GM18502 (cell line): ENCODE measurements at regions not wholly inside any gene's neighbourhood (a gene's known extent, or its start where the extent isn't known, plus 50 kb on each side); places are given as distances from the start of the nearest gene placed in this dataset.

Source experiments
- ATAC-seq: cut with Tn5 transposase; IDR thresholded peaks from one replicate; pipeline ENCODE4 v1.9.1; 2021; ENCODE audit warnings: mild to moderate bottlenecking; ENCODE audit not compliant: unreplicated experiment, poor library complexity

- no peak for ATAC-seq
Observed at GRCh38 chr1:68938051-68938666, 441.3 kb upstream of the DEPDC1 start.

GRCh38 chr1:68950036-68950435, 453.2 kb upstream of the DEPDC1 start:
- no peak for ATAC-seq

DNA sequence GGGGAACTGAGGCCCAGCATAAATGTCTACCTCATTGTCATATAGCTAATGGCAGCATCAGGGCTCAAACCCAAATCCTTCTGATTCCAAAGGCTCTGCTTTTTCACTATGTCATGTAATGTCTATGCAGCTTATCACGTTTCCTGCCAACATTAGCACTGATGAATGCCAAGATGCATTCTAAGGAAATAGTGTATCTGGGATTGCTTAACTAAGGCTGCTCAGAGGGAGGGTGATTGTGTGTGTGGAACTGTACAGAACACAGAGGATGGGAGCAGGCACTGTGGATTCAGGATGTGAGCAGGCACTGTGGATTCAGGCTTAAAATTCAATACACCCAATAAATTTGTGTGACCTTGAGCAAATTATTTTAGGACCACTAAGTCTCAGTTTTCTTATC, 456.4 kb upstream of the DEPDC1 start:
- no peak for ATAC-seq

GRCh38 chr1:68954841-68955240, 458.0 kb upstream of the DEPDC1 start:
- ATAC-seq, result no peak

DNA sequence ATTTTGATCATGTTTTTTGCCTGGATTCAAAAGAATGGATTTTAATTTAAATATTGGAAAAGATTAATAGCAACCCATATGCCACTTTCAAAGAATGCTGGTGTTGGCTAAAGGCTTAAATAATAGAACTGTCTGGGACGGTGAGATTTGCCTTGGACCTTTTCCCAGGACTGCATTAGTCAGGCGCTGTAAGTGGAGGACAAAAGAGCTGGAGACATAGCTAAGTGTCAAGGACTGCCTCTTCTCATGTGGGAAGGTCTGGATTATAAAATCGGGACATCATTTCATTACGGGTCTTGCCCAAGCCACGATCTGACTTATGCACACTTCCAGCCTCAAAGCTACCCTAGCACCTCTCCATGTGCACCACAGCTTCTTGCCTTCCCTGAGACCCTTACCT, 458.5 kb upstream of the DEPDC1 start:
- no peak for ATAC-seq

DNA sequence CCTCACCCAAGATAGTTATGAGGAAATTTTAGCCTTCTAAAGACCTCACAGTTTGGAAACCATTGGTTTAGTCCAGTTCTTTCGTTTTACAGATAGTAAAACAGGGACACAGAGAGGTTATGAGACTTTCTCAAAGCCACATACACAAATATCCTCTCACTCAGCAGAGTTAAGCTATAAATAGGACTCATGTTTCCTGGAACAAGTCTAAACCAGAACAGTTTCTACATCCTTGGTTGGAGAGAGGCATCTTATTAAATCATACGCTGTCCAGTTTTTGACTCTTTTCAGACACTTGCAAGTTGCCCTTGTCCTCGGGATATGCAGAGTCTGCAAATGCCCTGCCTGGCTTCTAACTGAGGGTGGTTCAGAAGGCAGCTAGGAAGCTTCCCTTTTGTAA, 462.1 kb upstream of the DEPDC1 start:
- ATAC-seq, result no peak

DNA sequence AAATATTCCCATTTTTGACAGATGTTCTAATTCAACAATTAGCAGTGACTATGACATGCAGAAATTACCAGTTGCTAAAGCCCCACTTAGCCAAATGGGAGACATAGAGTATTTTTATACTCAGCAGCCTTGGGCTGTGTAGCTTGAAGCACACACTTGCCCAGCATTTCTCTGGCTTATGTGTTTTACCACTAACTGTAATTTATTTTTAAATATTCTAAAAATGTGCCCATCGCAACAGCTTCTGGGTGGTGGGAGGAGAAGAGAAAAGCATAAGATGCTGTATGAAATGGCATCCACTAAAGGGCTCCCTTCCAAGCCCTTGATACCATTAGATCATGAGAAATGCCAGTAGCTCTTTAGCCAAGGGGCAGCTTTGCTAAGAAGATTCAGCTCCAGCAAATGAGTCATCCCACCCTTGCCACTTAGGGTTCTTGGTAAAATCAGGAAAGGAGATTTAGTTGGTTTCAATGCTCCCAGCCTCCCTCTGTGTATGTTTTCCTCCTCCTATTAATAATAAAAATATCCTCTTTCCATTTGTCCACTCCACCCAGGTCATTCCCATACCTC, 462.7 kb upstream of the DEPDC1 start:
- no peak for ATAC-seq

- ATAC-seq, result no peak
Observed at GRCh38 chr1:68961143-68961542, 464.3 kb upstream of the DEPDC1 start.

- no peak for ATAC-seq
Observed at GRCh38 chr1:68963353-68963752, 466.5 kb upstream of the DEPDC1 start.

- no peak for ATAC-seq
Observed at GRCh38 chr1:68969441-68969840, 472.6 kb upstream of the DEPDC1 start.

GRCh38 chr1:68970571-68970970, 473.7 kb upstream of the DEPDC1 start:
- no peak for ATAC-seq

DNA sequence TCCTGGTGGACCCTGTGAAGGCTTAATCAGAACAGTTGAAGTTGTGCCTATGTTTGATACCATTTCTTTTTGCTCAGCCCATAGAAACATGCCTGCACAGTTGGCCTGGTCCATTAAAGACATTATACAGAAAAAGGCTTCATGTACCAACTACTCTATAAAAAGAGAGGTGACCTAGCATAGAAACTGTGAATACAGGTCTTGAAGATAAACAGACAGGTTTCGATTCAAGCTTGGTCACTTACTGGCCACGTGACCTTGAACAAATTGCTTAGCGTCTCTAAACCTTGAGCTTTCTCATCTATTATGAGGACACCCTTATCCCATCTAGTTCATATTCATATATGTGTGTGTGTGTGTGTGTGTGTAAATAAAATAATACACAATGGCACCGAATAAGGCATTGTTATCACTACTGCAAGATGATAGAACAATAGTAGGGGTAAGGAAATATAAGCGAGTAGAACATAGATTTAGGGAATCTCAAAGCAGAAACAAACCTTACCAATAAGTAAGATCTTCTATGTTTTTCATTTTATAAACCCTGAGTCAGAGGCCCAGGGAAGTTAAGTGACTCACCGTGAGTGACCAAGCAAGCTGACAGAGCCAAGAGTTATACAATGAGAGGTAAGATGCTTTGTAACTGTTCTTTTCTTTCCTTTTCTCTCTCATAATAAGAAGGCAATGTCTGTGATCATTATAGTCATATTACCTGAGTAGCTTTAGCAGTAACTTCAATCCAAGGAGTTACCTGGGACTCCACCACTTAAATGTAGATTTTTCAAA, 476.8 kb upstream of the DEPDC1 start:
- no peak for ATAC-seq

DNA sequence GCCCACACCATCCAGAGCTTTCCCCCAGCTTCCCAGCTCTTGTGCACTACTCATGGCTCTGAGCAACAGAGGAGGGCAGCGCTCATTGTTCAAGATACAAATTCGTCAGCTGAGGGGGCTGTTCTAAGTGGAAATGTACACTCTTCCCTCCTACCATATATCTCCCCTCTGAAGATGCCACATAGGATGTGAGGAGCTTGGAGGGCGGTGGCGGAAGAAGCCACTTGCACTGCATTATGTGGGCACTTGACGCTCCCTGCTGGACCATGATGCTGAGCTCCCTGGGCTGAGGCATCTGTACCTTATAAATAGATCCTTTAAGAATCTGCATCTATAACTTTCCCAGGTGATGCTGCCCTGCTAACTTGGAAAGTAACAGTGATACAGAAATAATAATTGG, 477.6 kb upstream of the DEPDC1 start:
- ATAC-seq, result no peak

- ATAC-seq, result no peak
Observed at GRCh38 chr1:68975212-68975933, 478.5 kb upstream of the DEPDC1 start.

GRCh38 chr1:68976916-68977610, 480.2 kb upstream of the DEPDC1 start:
- ATAC-seq, result no peak

DNA sequence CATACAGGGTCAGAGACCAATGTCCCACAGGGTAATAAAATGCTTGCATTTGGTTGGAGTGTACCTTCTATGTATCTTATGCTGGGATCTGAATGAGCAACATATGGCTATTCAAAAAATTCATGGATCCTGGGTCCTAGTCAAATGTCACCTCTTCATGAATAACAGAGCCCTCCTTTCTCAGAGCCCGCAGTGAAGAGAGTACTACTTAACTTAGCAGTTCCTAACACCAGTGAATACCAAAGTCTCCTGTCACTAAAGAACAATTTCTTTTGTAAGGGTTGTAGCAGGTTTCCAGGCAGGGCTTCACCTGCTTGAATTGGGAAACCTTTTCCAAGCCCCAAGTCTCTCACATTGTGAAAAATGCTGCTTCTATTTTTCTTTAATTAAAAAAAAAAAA, 483.0 kb upstream of the DEPDC1 start:
- ATAC-seq, result no peak

DNA sequence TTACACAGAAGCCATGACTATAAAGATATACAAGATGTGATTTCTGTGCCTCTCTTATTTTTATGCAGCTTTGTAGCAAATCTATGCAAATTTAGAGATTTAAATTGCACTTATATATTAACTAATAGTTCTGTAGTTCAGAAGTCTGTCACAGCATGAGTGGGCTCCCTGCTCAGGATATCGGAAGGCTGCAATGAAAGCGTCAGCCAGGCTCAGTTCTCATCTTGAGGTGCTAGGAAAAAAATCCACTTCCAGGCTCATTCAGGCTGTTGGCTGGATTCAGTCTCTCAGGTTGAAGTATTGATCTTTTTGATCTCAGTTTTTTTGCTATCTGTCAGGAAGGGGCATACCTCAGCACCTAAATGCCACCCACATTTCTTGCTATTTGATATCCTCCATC, 487.4 kb upstream of the DEPDC1 start:
- no peak for ATAC-seq

DNA sequence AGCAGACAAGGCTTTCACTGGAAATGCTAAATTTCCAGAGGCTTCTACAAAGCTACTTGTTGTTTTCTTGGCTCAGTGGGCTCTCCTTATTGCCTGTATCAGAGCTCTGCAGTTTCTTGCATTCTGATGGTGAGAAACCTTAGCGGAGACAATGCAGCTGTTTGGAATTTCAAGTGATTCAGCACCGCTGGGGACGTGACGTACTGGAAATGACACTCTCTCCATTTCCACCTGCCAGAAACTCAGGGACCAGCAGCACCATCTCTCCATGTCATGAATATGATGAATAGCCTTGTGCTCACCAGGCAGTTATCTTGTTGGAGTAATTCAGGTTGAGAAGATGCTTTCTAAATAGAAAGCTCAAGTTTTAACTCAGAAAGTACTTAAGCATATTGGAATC, 497.2 kb upstream of the DEPDC1 start:
- ATAC-seq, result no peak

DNA sequence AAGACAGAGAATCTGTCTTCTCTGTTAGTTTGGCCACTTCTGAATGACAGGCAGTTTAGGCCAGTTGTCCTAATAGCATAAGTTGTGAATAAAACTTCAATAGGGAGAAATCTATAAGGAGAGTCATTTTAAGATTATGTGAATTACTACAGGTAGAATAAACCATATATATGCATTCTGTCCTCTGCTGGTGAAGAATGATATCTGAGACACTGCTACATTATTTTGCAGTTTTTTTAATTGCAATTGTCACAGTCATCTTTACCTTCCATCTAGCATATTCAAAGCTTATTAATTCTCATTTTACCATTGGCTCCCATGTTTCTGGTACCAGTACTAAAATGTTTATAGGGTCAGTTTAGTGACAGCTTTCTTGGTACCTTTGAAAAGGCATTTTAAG, 519.6 kb upstream of the DEPDC1 start:
- no peak for ATAC-seq

GRCh38 chr1:69029649-69030048, 532.8 kb upstream of the DEPDC1 start:
- ATAC-seq, result no peak

- ATAC-seq, result no peak
Observed at GRCh38 chr1:69038379-69038778, 529.3 kb upstream of the LRRC7 start.
